Smooth muscle cell (in vitro differentiated cells): ENCODE measurements at regions not wholly inside any gene's neighbourhood (a gene's known extent, or its start where the extent isn't known, plus 50 kb on each side); places are given as distances from the start of the nearest gene placed in this dataset.

Experiments
- DNase-seq: peaks from one replicate; lab custom pipeline; 2025; ENCODE audit not compliant: unreplicated experiment; lab: John Stamatoyannopoulos, UW
- H2AFZ ChIP-seq: fragments of 200-600 bp; sonication (generic); 2 replicates; pipeline ENCODE4 v1.6.0; 2016; ENCODE audit warnings: antibody characterized with exemption, low read depth, mild to moderate bottlenecking
- H3F3A ChIP-seq: fragments of 200-600 bp; sonication (generic); 2 replicates; pipeline ENCODE4 v1.6.0; 2017; ENCODE audit warnings: antibody characterized with exemption, low read depth
- H3K27ac ChIP-seq: fragments of 200-600 bp; sonication (generic); 2 replicates; pipeline ENCODE4 v1.5.1; 2016; ENCODE audit warnings: low read depth, mild to moderate bottlenecking
- H3K27me3 ChIP-seq: fragments of 200-600 bp; sonication (generic); 2 replicates; pipeline ENCODE4 v1.6.1; 2016; ENCODE audit warnings: low read depth, mild to moderate bottlenecking
- H3K36me3 ChIP-seq: fragments of 200-600 bp; sonication (generic); 2 replicates; pipeline ENCODE4 v1.5.1; 2016; ENCODE audit warnings: low read depth
- H3K4me1 ChIP-seq: fragments of 200-600 bp; sonication (generic); 2 replicates; pipeline ENCODE4 v1.5.1; 2016; ENCODE audit warnings: low read depth
- H3K4me2 ChIP-seq: fragments of 200-600 bp; sonication (generic); 2 replicates; pipeline ENCODE4 v1.6.0; 2016; ENCODE audit warnings: mild to moderate bottlenecking
- H3K4me3 ChIP-seq: fragments of 200-600 bp; sonication (generic); 2 replicates; pipeline ENCODE4 v1.5.1; 2016; ENCODE audit warnings: mild to moderate bottlenecking
- H3K79me2 ChIP-seq: fragments of 200-600 bp; sonication (generic); 2 replicates; pipeline ENCODE4 v1.6.0; 2016; ENCODE audit warnings: low read depth, mild to moderate bottlenecking
- H3K9ac ChIP-seq: fragments of 200-600 bp; sonication (generic); 2 replicates; pipeline ENCODE4 v1.6.0; 2016; ENCODE audit warnings: low read depth
- H3K9me3 ChIP-seq: fragments of 200-600 bp; sonication (generic); replicated peaks from 2 replicates; pipeline ENCODE4 v1.5.1; 2016; ENCODE audit warnings: low read depth
- H4K20me1 ChIP-seq: fragments of 200-600 bp; sonication (generic); 2 replicates; pipeline ENCODE4 v1.6.0; 2016; ENCODE audit warnings: low read depth
- CTCF ChIP-seq: fragments of 200-600 bp; sonication (generic); IDR thresholded peaks from 2 replicates; pipeline ENCODE4 v1.5.1; 2017; ENCODE audit warnings: borderline replicate concordance, mild to moderate bottlenecking, antibody characterized with exemption; ENCODE audit not compliant: insufficient read depth, poor library complexity, severe bottlenecking
- WGBS: methylation state at CpG from one replicate; pipeline ENCODE4 v1.1.7; 2016; ENCODE audit warnings: low lambda C conversion rate; 5-methylcytosine and 5-hydroxymethylcytosine counted together

- Histone ChIP-seq H3K9me3 (no peaks in the 10 kb centered on the region), H2AFZ (peak overlapping the region; percentile 25), H3K4me3 (no peak overlapping the region), H3K27me3 (no peaks in the 10 kb centered on the region), H4K20me1 (no peaks in the 10 kb centered on the region), H3K27ac (peak overlapping the region; percentile 68), H3K9ac (no peak overlapping the region), H3K4me2 (peak overlapping the region; percentile 27), H3K79me2 (no peaks in the 10 kb centered on the region), H3K4me1 (no peaks in the 10 kb centered on the region), H3K36me3 (no peaks in the 10 kb centered on the region), H3F3A (peaks cover 10% of the 10 kb centered on the region)
- no peak for TF ChIP-seq CTCF
- 50% methylated on average over 20 of the region's 20 CpGs for WGBS
- no peak for DNase-seq
Observed at GRCh38 chr20:57792386-57793080, 82.7 kb upstream of the PMEPA1 start.

GRCh38 chr20:57791966-57792365 lies 82.2 kb upstream of the PMEPA1 start:
- no peaks in the 10 kb centered on the region for H3K4me1 ChIP-seq
- 13% methylated on average over 8 of the region's 8 CpGs for WGBS
- no peak overlapping the region for H3K4me3 ChIP-seq
- H3K79me2 ChIP-seq = no peaks in the 10 kb centered on the region
- peak overlapping the region; percentile 68 for H3K27ac ChIP-seq
- H4K20me1 ChIP-seq = no peaks in the 10 kb centered on the region
- no peaks in the 10 kb centered on the region for H3K36me3 ChIP-seq
- H3K27me3 ChIP-seq = no peaks in the 10 kb centered on the region
- TF ChIP-seq CTCF = no peak
- H2AFZ ChIP-seq = peak overlapping the region; percentile 25
- no peak for DNase-seq
- peak overlapping the region; percentile 27 for H3K4me2 ChIP-seq
- H3F3A ChIP-seq = peaks cover 10% of the 10 kb centered on the region
- no peak overlapping the region for H3K9ac ChIP-seq
- H3K9me3 ChIP-seq = no peaks in the 10 kb centered on the region

GRCh38 chr20:57791178-57791962 lies 81.6 kb upstream of the PMEPA1 start:
- no peak for DNase-seq
- Histone ChIP-seq H3K9ac (no peak overlapping the region), H3F3A (peaks cover 10% of the 10 kb centered on the region), H3K4me3 (no peak overlapping the region), H3K36me3 (no peaks in the 10 kb centered on the region), H3K4me2 (no peak overlapping the region), H3K27ac (peak overlapping the region; percentile 68), H2AFZ (no peak overlapping the region), H3K79me2 (no peaks in the 10 kb centered on the region), H4K20me1 (no peaks in the 10 kb centered on the region), H3K4me1 (no peaks in the 10 kb centered on the region), H3K9me3 (no peaks in the 10 kb centered on the region), H3K27me3 (no peaks in the 10 kb centered on the region)
- TF ChIP-seq CTCF = no peak
- WGBS = 94% methylated on average over 15 of the region's 15 CpGs
